OCI-LY1 (cell line): ENCODE measurements at regions not wholly inside any gene's neighbourhood (a gene's known extent, or its start where the extent isn't known, plus 50 kb on each side); places are given as distances from the start of the nearest gene placed in this dataset.

Source experiments
- H2AFZ ChIP-seq: fragments of 200-600 bp; sonication (generic), shearing (Covaris generic); 2 replicates; pipeline ENCODE4 v1.6.0; 2014; ENCODE audit warnings: antibody characterized with exemption, mild to moderate bottlenecking, low read length
- H3F3A ChIP-seq: fragments of 200-600 bp; sonication (generic), shearing (Covaris generic); 2 replicates; pipeline ENCODE4 v1.6.0; 2014; ENCODE audit warnings: mild to moderate bottlenecking, antibody characterized with exemption, low read length, moderate library complexity; ENCODE audit not compliant: insufficient read depth
- H3K27ac ChIP-seq: fragments of 200-600 bp; sonication (generic); 2 replicates; pipeline ENCODE4 v1.5.1; 2014; ENCODE audit warnings: low read length, mixed run types, mild to moderate bottlenecking, low read depth; ENCODE audit not compliant: poor library complexity, severe bottlenecking
- H3K27me3 ChIP-seq: fragments of 200-600 bp; sonication (generic); 2 replicates; pipeline ENCODE4 v1.6.0; 2014; ENCODE audit warnings: antibody characterized with exemption, mild to moderate bottlenecking, low read length, moderate library complexity; ENCODE audit not compliant: insufficient read depth
- H3K36me3 ChIP-seq: fragments of 200-600 bp; sonication (generic); 2 replicates; pipeline ENCODE4 v1.6.1; 2014; ENCODE audit warnings: mild to moderate bottlenecking, antibody characterized with exemption, low read length, moderate library complexity, mixed read lengths; ENCODE audit not compliant: insufficient read depth
- H3K4me1 ChIP-seq: fragments of 200-600 bp; sonication (generic); 2 replicates; pipeline ENCODE4 v1.5.1; 2014; ENCODE audit warnings: mild to moderate bottlenecking, low read length, moderate library complexity; ENCODE audit not compliant: insufficient read depth, severe bottlenecking
- H3K4me2 ChIP-seq: fragments of 200-600 bp; sonication (generic), shearing (Covaris generic); 2 replicates; pipeline ENCODE4 v1.6.1; 2014; ENCODE audit warnings: low read length
- H3K4me3 ChIP-seq: fragments of 200-600 bp; sonication (generic); 2 replicates; pipeline ENCODE4 v1.5.1; 2014; ENCODE audit warnings: low read length, low read depth, mild to moderate bottlenecking, mixed read lengths; ENCODE audit not compliant: poor library complexity, severe bottlenecking
- H3K79me2 ChIP-seq: fragments of 200-600 bp; shearing (Covaris generic); 2 replicates; pipeline ENCODE4 v1.6.1; 2016; ENCODE audit warnings: mixed run types, low read length, mixed read lengths; ENCODE audit not compliant: insufficient read depth
- H3K9ac ChIP-seq: fragments of 200-600 bp; sonication (generic), shearing (Covaris generic); 2 replicates; pipeline ENCODE4 v1.6.1; 2014; ENCODE audit warnings: mild to moderate bottlenecking, low read length, mixed read lengths
- H3K9me2 ChIP-seq: fragments of 200-600 bp; sonication (generic), shearing (Covaris generic); 2 replicates; pipeline ENCODE4 v1.6.1; 2014; ENCODE audit warnings: low read depth, mild to moderate bottlenecking, low read length, mixed read lengths
- H3K9me3 ChIP-seq: fragments of 200-600 bp; shearing (Covaris generic); 2 replicates; pipeline ENCODE4 v1.6.1; 2014; ENCODE audit warnings: low read length, mixed read lengths
- H4K20me1 ChIP-seq: fragments of 200-600 bp; sonication (generic), shearing (Covaris generic); 2 replicates; pipeline ENCODE4 v1.6.0; 2016; ENCODE audit warnings: mild to moderate bottlenecking, low read length; ENCODE audit not compliant: insufficient read depth
- EZH2 ChIP-seq: fragments of 200-600 bp; sonication (generic), shearing (Covaris generic); IDR thresholded peaks from 2 replicates; pipeline ENCODE4 v1.8.0; 2017; ENCODE audit warnings: borderline replicate concordance, mixed run types, mild to moderate bottlenecking, antibody characterized with exemption, low read length, moderate library complexity, mixed read lengths
- TF ChIP-seq, protein P1 (sequence below): fragments of 200-600 bp; sonication (generic), shearing (Covaris generic); IDR thresholded peaks from 2 replicates; pipeline ENCODE4 v1.5.1; 2017; ENCODE audit warnings: mild to moderate bottlenecking, antibody characterized with exemption, low read length, moderate library complexity, mixed read lengths

DNA sequence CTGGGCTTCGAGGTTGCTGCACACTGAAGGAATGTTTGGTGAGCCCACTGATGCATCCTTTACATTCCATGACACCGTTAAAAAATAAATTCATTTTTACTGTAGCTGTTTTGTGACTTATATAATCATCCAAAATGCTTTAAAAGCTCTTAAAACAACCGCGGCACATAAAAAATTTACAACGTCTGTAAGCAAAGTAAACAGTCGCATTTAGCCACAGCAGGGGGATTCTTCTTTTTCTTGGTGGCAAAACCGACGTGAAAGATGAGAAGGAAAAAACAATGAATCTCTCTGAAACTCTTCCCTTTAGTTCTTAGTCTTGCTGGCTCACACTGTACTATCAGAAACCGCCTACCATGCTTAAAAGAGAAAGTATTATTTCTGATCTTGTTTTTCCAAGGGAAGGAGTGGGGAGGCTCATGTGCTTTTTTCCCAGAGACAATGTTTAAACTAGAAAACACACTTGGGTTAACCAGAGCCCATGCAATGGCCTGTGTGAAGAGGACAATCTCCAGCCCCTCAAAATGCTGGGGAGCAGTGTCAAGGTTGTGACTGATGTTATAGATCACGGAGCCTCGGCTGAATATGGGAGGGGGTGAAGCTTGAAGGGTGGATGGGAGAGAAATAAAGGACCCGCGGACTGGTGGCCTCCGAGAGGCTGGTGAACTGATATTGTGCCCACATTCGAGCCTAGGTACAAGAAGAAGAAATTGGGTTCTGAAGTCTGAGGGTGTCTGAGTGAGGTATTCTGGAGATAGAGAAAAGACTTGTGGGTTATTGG is 91.1 kb downstream of the IRF8 start:
- Histone ChIP-seq H3K4me2 (no peak overlapping the region), H3K36me3 (no peaks in the 10 kb centered on the region), H3K9ac (no peak overlapping the region), H2AFZ (no peak overlapping the region), H3K27ac (no peak overlapping the region), H4K20me1 (no peaks in the 10 kb centered on the region), H3K79me2 (no peaks in the 10 kb centered on the region), H3F3A (no peaks in the 10 kb centered on the region), H3K9me3 (no peaks in the 10 kb centered on the region), H3K4me1 (peaks cover 8% of the 10 kb centered on the region), H3K27me3 (no peaks in the 10 kb centered on the region; the same call in 1 of the 2 replicates), H3K9me2 (no peaks in the 10 kb centered on the region), H3K4me3 (no peak overlapping the region)
- TF ChIP-seq, protein P1, sequence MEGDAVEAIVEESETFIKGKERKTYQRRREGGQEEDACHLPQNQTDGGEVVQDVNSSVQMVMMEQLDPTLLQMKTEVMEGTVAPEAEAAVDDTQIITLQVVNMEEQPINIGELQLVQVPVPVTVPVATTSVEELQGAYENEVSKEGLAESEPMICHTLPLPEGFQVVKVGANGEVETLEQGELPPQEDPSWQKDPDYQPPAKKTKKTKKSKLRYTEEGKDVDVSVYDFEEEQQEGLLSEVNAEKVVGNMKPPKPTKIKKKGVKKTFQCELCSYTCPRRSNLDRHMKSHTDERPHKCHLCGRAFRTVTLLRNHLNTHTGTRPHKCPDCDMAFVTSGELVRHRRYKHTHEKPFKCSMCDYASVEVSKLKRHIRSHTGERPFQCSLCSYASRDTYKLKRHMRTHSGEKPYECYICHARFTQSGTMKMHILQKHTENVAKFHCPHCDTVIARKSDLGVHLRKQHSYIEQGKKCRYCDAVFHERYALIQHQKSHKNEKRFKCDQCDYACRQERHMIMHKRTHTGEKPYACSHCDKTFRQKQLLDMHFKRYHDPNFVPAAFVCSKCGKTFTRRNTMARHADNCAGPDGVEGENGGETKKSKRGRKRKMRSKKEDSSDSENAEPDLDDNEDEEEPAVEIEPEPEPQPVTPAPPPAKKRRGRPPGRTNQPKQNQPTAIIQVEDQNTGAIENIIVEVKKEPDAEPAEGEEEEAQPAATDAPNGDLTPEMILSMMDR = no peak
- TF ChIP-seq EZH2 = no peak

DNA sequence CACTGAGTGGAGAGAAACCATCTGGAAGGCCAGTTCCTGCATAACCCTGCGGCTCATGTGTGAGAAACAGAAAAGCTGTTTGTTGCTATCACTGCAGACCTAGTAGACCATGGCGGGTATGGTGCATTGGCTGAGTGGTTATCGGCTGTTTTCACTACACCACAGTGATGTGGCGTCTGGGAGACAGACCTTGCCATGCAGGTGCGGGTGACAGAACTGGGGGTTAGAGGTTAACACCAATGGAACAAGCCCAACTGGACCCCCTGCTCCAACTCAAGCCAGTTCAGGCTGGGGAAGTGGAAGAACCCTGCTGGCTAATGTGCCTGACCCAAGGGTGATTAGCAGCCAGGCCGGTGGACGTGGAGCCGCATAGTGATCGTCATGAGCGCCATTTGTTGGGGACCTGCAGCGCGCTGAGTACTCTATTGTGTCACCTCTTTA is 91.9 kb downstream of the IRF8 start:
- Histone ChIP-seq H3K9me3 (no peaks in the 10 kb centered on the region), H3K9me2 (no peaks in the 10 kb centered on the region), H3K4me2 (no peak overlapping the region), H3K4me1 (peaks cover 9% of the 10 kb centered on the region), H2AFZ (no peak overlapping the region), H3K9ac (no peak overlapping the region), H3K27ac (no peak overlapping the region), H3F3A (no peaks in the 10 kb centered on the region), H3K27me3 (no peaks in the 10 kb centered on the region; the same call in 1 of the 2 replicates), H3K4me3 (no peak overlapping the region), H3K36me3 (no peaks in the 10 kb centered on the region), H3K79me2 (no peaks in the 10 kb centered on the region), H4K20me1 (no peaks in the 10 kb centered on the region)
- no peak for TF ChIP-seq EZH2
- TF ChIP-seq, protein P1 = no peak

DNA sequence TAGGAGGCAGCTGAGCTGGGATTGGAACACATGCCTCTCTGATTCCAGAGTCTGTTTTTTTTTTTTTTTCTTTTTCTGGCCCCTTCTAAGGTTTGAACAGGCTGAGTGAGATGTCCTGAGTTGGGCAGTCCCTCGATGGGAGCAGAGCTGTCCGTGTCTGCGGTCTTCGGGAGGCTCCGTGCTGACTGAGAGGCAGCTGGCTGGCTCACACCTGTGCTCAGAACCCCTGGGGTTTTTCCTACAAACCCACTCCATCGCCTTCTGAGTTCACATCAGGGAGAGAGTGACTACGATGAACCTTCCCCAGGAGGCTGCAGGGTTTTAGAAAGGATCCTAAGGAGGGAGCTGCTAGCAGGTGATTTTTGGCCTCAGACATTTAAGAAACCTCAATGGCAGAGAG is 92.5 kb downstream of the IRF8 start:
- no peak overlapping the region for H3K27ac ChIP-seq
- no peaks in the 10 kb centered on the region for H3K36me3 ChIP-seq
- H3K9me3 ChIP-seq = no peaks in the 10 kb centered on the region
- H3K79me2 ChIP-seq = no peaks in the 10 kb centered on the region
- no peak overlapping the region for H3K4me2 ChIP-seq
- TF ChIP-seq, protein P1 = no peak
- no peak for TF ChIP-seq EZH2
- no peaks in the 10 kb centered on the region for H3K9me2 ChIP-seq
- no peak overlapping the region for H3K4me3 ChIP-seq
- no peak overlapping the region for H2AFZ ChIP-seq
- peaks cover 12% of the 10 kb centered on the region for H3K4me1 ChIP-seq
- H3K9ac ChIP-seq = no peak overlapping the region
- H3K27me3 ChIP-seq = no peaks in the 10 kb centered on the region; the same call in 1 of the 2 replicates
- no peaks in the 10 kb centered on the region for H4K20me1 ChIP-seq
- H3F3A ChIP-seq = no peaks in the 10 kb centered on the region
